Ovary (tissue), 3 donors: ENCODE measurements at regions not wholly inside any gene's neighbourhood (a gene's known extent, or its start where the extent isn't known, plus 50 kb on each side); places are given as distances from the start of the nearest gene placed in this dataset.

ENCODE experiments used
- CTCF ChIP-seq, 3 donors: fragments of 450-650 bp in 2 of 3; fragments of 200-600 bp in 1 of 3; IDR thresholded peaks; one replicate each; pipeline versions ENCODE4 v1.5.1 to v1.8.0; 2016 to 2022; ENCODE audit warnings: antibody characterized with exemption in 3 of 3, mild to moderate bottlenecking in 1 of 3
- EP300 ChIP-seq: sonication (generic); formaldehyde crosslinking; IDR thresholded peaks from one replicate; pipeline ENCODE4 v1.6.1; 2017; ENCODE audit warnings: antibody characterized with exemption
- POLR2A ChIP-seq: fragments of 450-650 bp; IDR thresholded peaks from one replicate; pipeline ENCODE4 v1.6.1; 2017; ENCODE audit warnings: antibody characterized with exemption, mild to moderate bottlenecking, moderate library complexity
- donor health status: DM: no; HTN: no; CAD: no.

- TF ChIP-seq CTCF (IDR thresholded peaks at IDR 0.05) (no peak), POLR2A (no peak), EP300 (no peak)
Observed at GRCh38 chr6:22788038-22788437, 218.7 kb downstream of the HDGFL1 start.
